GM12878 (cell line): ENCODE measurements at regions not wholly inside any gene's neighbourhood (a gene's known extent, or its start where the extent isn't known, plus 50 kb on each side); places are given as distances from the start of the nearest gene placed in this dataset.

ENCODE experiments used
- BCL11A ChIP-seq: IDR thresholded peaks from 2 replicates; pipeline ENCODE4 v1.6.1; 2011; ENCODE audit warnings: low read depth, low read length
- BHLHE40 ChIP-seq, 2 experiments: fragments of 450-650 bp in 1 of 2; IDR thresholded peaks; 2 replicates each; pipeline ENCODE4 v1.6.1; 2011 to 2017; ENCODE audit warnings: low read depth in 2 of 2, borderline replicate concordance in 1 of 2, improper control_type of control experiment in 1 of 2, low read length in 1 of 2, mild to moderate bottlenecking in 1 of 2
- FOS ChIP-seq: IDR thresholded peaks from 3 replicates; pipeline ENCODE4 v1.6.1; 2011; ENCODE audit warnings: borderline replicate concordance; ENCODE audit not compliant: insufficient read length; ENCODE audit errors: extremely low read depth
- MXI1 ChIP-seq: fragments of 150-350 bp; IDR thresholded peaks from 2 replicates; pipeline ENCODE4 v1.6.1; 2011; ENCODE audit warnings: low read depth, mild to moderate bottlenecking, inconsistent platforms, low read length, improper control_type of control experiment
- MYC ChIP-seq: IDR thresholded peaks from 2 replicates; pipeline ENCODE4 v1.6.1; 2011; ENCODE audit warnings: mild to moderate bottlenecking, low read length, moderate library complexity, inconsistent platforms; ENCODE audit not compliant: insufficient read depth, insufficient replicate concordance, insufficient read length, severe bottlenecking
- NBN ChIP-seq: fragments of 450-650 bp; IDR thresholded peaks from 2 replicates; pipeline ENCODE4 v1.6.1; 2016
- POLR2AphosphoS2 ChIP-seq: IDR thresholded peaks from 2 replicates; pipeline ENCODE4 v1.6.1; 2011; ENCODE audit warnings: low read depth, mild to moderate bottlenecking, low read length, improper control_type of control experiment, moderate library complexity
- RFX5 ChIP-seq: IDR thresholded peaks from 2 replicates; pipeline ENCODE4 v1.6.1; 2011; ENCODE audit warnings: low read depth, low read length, improper control_type of control experiment
- SIN3A ChIP-seq: IDR thresholded peaks from 2 replicates; pipeline ENCODE4 v1.6.1; 2012; ENCODE audit warnings: low read depth, low read length, improper control_type of control experiment
- SUZ12 ChIP-seq: fragments of 200-600 bp; sonication (generic); IDR thresholded peaks from one replicate; pipeline ENCODE4 v1.6.1; 2018; ENCODE audit warnings: antibody characterized with exemption, mild to moderate bottlenecking; ENCODE audit not compliant: unreplicated experiment
- TCF12 ChIP-seq: IDR thresholded peaks from 2 replicates; pipeline ENCODE4 v1.6.1; 2011; ENCODE audit warnings: low read depth, mild to moderate bottlenecking, low read length
- ZBTB11 ChIP-seq: fragments of 450-650 bp; formaldehyde crosslinking; IDR thresholded peaks from 2 replicates; pipeline ENCODE4 v1.5.0; 2022; ENCODE audit warnings: mild to moderate bottlenecking, missing genetic modification characterization
- ZNF217 ChIP-seq: fragments of 450-650 bp; IDR thresholded peaks from 2 replicates; pipeline ENCODE4 v1.6.1; 2017; ENCODE audit warnings: antibody characterized with exemption, mild to moderate bottlenecking
- TF ChIP-seq, protein P1 (sequence below), 3 experiments: IDR thresholded peaks in 2 of 3; conservative IDR thresholded peaks in 1 of 3; 2 replicates each; pipeline ENCODE4 v1.5.1; 2011; ENCODE audit warnings: low read depth in 3 of 3, low read length in 3 of 3, mild to moderate bottlenecking in 3 of 3, control low read depth in 2 of 3, moderate library complexity in 2 of 3, inconsistent platforms in 1 of 3, mixed read lengths in 1 of 3; ENCODE audit not compliant: control insufficient read depth in 2 of 3, insufficient read depth in 1 of 3; ENCODE audit errors: extremely low read depth in 1 of 3

DNA sequence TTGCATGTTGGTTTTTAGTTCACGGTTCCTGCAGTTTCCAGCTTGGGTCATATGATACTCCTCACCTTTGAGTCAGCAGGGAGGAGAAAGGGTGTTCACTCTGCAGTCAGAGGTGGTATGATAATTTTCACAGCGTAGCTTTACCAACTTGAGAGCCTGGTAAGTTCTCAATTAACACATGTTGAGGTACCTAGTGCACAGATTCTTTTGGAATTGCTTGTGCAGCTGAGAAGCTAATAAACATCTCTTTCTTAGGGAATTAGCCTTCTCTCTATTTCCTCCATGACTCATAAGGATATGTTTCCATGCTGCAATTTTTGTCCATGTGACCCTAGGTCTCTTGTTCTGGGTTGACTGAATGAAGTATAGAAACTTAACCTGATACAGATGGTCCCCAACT lies 166.6 kb downstream of the KIF20B start:
- no peak for TF ChIP-seq BCL11A
- TF ChIP-seq, protein P1, sequence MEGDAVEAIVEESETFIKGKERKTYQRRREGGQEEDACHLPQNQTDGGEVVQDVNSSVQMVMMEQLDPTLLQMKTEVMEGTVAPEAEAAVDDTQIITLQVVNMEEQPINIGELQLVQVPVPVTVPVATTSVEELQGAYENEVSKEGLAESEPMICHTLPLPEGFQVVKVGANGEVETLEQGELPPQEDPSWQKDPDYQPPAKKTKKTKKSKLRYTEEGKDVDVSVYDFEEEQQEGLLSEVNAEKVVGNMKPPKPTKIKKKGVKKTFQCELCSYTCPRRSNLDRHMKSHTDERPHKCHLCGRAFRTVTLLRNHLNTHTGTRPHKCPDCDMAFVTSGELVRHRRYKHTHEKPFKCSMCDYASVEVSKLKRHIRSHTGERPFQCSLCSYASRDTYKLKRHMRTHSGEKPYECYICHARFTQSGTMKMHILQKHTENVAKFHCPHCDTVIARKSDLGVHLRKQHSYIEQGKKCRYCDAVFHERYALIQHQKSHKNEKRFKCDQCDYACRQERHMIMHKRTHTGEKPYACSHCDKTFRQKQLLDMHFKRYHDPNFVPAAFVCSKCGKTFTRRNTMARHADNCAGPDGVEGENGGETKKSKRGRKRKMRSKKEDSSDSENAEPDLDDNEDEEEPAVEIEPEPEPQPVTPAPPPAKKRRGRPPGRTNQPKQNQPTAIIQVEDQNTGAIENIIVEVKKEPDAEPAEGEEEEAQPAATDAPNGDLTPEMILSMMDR (IDR thresholded peaks at IDR 0.05 in 2 of 3, conservative IDR thresholded peaks at IDR 0.05 in 1 of 3; ENCODE audit: control insufficient read depth in 2 of 3, extremely low read depth in 1 of 3, insufficient read depth in 1 of 3, low read depth in 3 of 3, low read length in 3 of 3), result no peak
- no peak for TF ChIP-seq FOS
- TF ChIP-seq SUZ12, result no peak
- TF ChIP-seq MYC, result no peak
- TF ChIP-seq BHLHE40 (IDR thresholded peaks at IDR 0.05; ENCODE audit: borderline replicate concordance in 1 of 2, low read depth in 2 of 2, low read length in 1 of 2), result no peak
- no peak for TF ChIP-seq NBN
- TF ChIP-seq POLR2AphosphoS2, result no peak
- no peak for TF ChIP-seq MXI1
- no peak for TF ChIP-seq SIN3A
- TF ChIP-seq RFX5, result no peak
- no peak for TF ChIP-seq TCF12
- no peak for TF ChIP-seq ZBTB11
- no peak for TF ChIP-seq ZNF217
